Endothelial cell of umbilical vein (primary cell): ENCODE measurements at regions not wholly inside any gene's neighbourhood (a gene's known extent, or its start where the extent isn't known, plus 50 kb on each side); places are given as distances from the start of the nearest gene placed in this dataset.

ENCODE experiments used
- CTCF ChIP-seq, 2 donors: IDR thresholded peaks; 1 replicate in 1 of 2; 2 replicates in 1 of 2; pipeline ENCODE4 v1.5.1; 2011; ENCODE audit warnings: low read length in 2 of 2, mild to moderate bottlenecking in 2 of 2, moderate library complexity in 2 of 2, control low read depth in 1 of 2, inconsistent platforms in 1 of 2, low read depth in 1 of 2; ENCODE audit not compliant: insufficient read depth in 1 of 2; ENCODE audit errors: extremely low read depth in 1 of 2
- POLR2AphosphoS5 ChIP-seq: IDR thresholded peaks from 2 replicates; pipeline ENCODE4 v1.6.1; 2012; ENCODE audit warnings: low read depth, mild to moderate bottlenecking, control low read depth, low read length, moderate library complexity; ENCODE audit not compliant: insufficient read depth

- TF ChIP-seq POLR2AphosphoS5 (no peak), CTCF (IDR thresholded peaks at IDR 0.05; ENCODE audit: extremely low read depth in 1 of 2, insufficient read depth in 1 of 2, low read depth in 1 of 2, low read length in 2 of 2) (no peak)
Measured at GRCh38 chr10:21170216-21170615, 273.1 kb upstream of the NEBL start.
